NCI-H1092 treated with DMSO at 0.1 percent for 48 hours (cell line): ENCODE measurements at regions not wholly inside any gene's neighbourhood (a gene's known extent, or its start where the extent isn't known, plus 50 kb on each side); places are given as distances from the start of the nearest gene placed in this dataset.
A peak's percentile ranks its signal among the peaks of the same experiment; 100 is the strongest.
"Not testable (repeated sequence)": the region's sequence is repeated elsewhere in the genome, so short reads cannot be mapped to it uniquely, and the experiment has no call there.

ENCODE experiments used
- DNase-seq: peaks from one replicate; lab custom pipeline; 2025; lab: John Stamatoyannopoulos, UW

DNA sequence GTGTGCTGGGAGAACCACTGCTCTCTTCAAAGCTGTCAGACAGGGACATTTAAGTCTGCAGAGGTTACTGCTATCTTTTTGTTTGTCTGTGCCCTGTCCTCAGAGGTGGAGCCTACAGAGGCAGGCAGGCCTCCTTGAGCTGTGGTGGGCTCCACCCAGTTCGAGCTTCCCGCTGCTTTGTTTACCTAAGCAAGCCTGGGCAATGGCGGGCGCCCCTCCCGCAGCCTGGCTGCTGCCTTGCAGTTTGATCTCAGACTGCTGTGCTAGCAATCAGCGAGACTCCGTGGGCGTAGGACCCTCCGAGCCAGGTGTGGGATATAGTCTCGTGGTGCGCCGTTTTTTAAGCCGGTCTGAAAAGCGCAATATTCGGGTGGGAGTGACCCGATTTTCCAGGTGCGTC lies 164.0 kb downstream of the HRH4 start:
- DNase-seq = not testable (repeated sequence)

GRCh38 chr18:24627644-24628315 lies 167.3 kb downstream of the HRH4 start:
- no peak for DNase-seq

DNA sequence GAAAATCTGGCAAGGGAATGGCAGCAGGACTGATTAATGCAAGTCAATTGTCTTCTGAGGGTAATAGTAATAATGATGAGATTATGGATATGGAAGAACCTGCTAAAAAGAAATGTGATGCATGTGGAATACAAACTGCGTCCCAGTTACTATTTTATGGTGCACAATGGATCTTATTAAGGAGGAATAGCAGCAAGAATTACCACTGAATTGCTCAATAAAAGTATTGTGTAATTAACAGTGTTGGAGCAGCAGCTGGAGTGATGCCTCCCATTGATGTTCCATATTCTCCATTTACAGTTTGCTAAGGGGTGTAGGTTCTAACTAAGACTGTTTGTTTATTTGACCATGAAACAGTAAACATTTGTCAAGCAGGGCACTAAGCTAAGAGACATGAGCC lies 167.9 kb downstream of the HRH4 start:
- DNase-seq = no peak

GRCh38 chr18:24629921-24630320 lies 169.5 kb downstream of the HRH4 start:
- DNase-seq = peak; percentile 60

- peak; percentile 67 for DNase-seq
Observed at GRCh38 chr18:24630346-24630880, 170.0 kb downstream of the HRH4 start.

GRCh38 chr18:24631243-24632025 lies 171.0 kb downstream of the HRH4 start:
- DNase-seq = peak; percentile 83

GRCh38 chr18:24632158-24632988 lies 171.9 kb downstream of the HRH4 start:
- DNase-seq = peak; percentile 92

DNA sequence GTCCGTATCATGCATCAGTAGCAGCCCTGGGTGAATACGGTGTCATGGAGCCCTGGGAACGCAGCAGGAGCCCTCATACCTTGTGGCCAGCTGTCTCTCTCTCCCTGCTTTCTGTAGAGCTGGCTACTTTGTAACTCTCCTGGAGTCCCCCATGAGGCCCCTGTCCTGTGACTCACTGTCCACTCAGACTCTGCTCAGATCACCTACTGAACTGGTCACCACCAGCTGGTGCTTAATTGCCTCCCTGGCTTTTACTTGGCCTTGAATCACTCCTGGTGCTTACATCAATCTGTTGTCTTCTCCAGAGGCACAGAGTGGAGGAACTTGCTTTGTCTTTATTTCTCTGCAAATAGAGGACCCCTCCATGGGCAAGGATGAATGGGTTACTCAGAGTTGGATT lies 172.7 kb downstream of the HRH4 start:
- no peak for DNase-seq

- DNase-seq = no peak
Observed at GRCh38 chr18:24649571-24649970, 189.1 kb downstream of the HRH4 start.

DNA sequence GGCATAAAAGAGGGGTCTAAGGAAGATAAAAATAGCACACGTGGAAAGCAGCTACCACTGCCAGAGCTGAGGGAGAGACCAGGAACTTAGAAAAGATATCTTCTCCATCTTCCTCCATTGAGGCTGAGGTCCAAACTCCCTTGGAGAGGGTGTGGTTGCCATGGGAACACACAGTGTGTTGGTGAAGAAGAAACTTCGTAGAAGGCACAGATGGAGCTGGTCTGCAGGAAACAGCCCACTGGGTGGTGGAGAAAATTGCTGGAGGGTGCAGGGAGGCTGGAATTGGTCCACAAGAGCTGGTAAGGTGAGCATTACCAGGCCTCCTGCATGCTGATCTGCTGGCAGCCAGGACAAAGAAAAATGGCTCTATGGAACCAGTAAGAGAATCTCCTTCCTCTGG lies 191.0 kb downstream of the HRH4 start:
- DNase-seq = no peak

DNA sequence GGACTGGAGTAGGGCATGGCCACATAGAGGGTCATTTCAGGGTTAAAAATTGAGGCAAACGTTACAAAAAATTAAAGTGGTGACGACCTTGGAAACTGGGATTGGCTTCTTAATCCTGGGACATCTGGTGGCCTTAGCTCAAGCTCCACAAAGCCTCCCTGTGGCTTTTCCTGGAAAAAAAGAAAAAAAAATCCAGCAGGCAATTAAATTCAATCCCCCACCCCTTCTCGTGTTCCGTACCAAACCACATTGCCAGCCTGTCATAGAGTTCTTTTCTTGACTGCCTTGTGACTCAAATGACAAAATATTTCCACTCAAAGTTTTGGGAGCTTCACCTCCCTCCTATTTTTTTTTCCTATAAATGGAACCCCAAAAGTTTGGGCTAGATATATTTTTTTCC lies 195.6 kb downstream of the HRH4 start:
- DNase-seq = no peak

DNA sequence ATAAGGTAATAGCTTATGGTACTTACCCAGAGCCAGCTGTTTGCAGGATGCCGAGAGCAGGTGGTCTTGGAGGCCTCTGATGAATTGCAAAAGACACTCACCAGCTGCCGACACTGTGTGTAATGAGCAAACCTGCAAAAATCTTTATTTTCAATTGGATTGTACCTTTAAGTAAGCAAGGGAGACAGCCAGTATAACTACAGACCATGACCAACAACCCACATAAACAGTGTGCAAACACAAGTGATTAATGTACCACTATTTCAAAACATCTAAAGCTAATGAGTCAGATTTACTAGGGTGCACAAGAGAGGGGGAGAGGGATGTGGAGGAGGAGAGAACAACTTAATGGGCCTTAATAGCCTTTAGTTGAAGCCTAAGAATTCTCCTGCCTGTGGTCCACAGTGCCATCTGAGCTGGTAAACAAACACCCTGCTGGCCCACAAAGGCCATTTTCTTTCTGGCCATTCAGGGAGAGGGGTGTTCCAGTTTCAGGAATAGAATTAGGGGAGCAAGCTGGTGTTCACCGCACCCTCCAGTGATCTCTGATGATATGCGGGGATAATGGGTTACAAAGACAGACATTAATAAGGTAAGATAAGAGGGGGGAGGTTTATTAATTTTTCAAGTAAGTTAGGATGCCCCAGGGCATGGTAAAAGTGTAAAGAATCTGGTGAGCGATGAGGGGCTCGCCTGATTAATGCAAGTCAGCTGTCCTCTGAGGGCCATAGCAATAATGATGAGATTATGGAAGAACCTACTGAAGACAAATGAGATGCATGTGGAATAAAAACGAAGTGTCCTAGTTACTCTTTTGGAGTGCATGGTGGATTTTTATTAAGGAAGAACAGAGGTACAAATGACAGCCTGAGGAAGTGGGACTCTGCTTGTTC lies 196.4 kb downstream of the HRH4 start:
- peak; percentile 75 for DNase-seq

- no peak for DNase-seq
Observed at GRCh38 chr18:24657444-24657842, 197.0 kb downstream of the HRH4 start.

- DNase-seq = no peak
Observed at GRCh38 chr18:24658302-24658701, 197.9 kb downstream of the HRH4 start.

GRCh38 chr18:24659827-24660720 lies 199.6 kb downstream of the HRH4 start:
- no peak for DNase-seq

DNA sequence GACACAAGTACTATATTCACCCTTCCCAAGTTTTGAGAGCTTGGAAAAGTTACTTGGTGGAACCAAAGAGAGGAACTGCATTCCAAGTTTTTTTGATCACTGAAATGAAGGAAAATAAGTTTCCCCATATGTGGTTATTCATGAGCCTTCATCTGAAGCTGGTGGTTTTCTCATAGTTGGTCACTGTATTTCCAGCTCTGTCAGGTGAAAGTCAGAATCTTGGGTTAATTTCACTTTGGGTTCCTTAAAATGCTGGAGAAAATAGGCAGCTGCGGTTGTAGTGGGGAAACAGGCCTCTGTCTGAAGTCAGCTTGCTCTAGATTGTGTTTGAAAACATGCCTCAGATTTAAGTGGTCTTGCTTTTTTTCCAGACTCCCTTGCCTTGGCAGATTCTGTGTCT lies 200.5 kb downstream of the HRH4 start:
- DNase-seq = no peak

DNA sequence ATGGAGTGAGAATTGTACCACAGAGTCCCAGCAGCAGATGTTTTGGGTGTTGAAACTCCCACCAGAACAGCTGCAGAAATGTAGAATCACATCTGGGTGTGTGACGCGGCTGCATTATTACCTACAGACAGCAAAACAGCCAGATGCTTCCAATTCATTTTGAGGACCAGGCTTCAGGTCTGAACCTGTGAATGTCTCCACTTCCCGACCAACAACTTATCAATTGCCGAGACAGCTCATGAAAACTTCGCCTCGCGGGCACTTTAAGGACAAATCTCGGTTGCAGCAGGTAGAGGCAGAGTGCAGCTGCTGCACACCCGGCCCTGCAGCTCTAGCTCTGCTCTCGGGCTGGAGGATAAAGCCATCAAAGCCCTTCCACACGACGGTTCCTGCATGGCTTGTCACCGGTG lies 202.0 kb downstream of the HRH4 start:
- DNase-seq = no peak

DNA sequence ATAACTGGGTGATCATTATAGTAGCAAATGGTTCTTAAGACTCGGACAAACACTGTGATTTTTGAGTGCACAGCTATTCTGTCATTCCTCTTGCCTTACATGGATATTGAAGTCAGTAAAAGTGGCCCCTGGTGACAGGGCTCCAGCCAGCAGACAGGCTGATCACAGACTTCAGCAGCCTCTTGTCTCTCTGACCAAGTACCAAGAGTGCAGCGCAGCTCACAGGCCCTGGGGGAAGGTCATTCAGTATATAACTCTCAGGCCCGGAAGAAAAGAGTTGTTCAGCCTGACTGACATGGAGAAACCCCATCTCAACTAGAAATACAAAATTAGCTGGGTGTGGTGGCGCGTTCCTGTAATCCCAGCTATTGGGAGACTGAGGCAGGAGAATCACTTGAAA lies 202.6 kb downstream of the HRH4 start:
- no peak for DNase-seq

- DNase-seq = no peak
Observed at GRCh38 chr18:24669015-24669414, 208.6 kb downstream of the HRH4 start.

- DNase-seq = no peak
Observed at GRCh38 chr18:24669502-24669901, 209.1 kb downstream of the HRH4 start.
